ENCODE measurements at regions not wholly inside any gene's neighbourhood (a gene's known extent, or its start where the extent isn't known, plus 50 kb on each side); places are given as distances from the start of the nearest gene placed in this dataset.

GRCh38 chr9:88746743-88747398, 211.9 kb downstream of the NXNL2 start:
- H3K4me1 ChIP-seq (ENCODE audit: control insufficient read depth in 1 of 2, insufficient read depth in 2 of 2, low read depth in 1 of 2, low read length in 1 of 2) = peaks cover 39 to 49% of the 10 kb centered on the region in 2 experiments
- no peak overlapping the region for H3K4me3 ChIP-seq (ENCODE audit: low read depth in 2 of 2, low read length in 1 of 2)
- TF ChIP-seq MXI1 (IDR thresholded peaks at IDR 0.05; ENCODE audit: low read depth, low read length) (0 out of 2 replicates have a peak, but pooled peaks have one; percentile 23), RFX5 (IDR thresholded peaks at IDR 0.05; ENCODE audit: low read length) (no peak), FOXJ3 (CRISPR knock-in tag; IDR thresholded peaks at IDR 0.05) (0 out of 2 replicates have a peak, but pooled peaks have one; percentile 19), USF2 (IDR thresholded peaks at IDR 0.05; ENCODE audit: borderline replicate concordance, low read depth, low read length) (no peak)
- no peaks in the 10 kb centered on the region for H3K9me2 ChIP-seq
- ChIA-PET CTCF (interaction anchor here (0.8 to 2.0 kb wide), 4 partner anchors 8 to 245 kb away, joined by 3 to 6 read pairs (median 4); partner anchors contain the start of gene S1PR3), POLR2A (no interaction called here)
- no peaks in the 10 kb centered on the region for H3K9me3 ChIP-seq
- no peaks in the 10 kb centered on the region for H3K36me3 ChIP-seq (replicated peaks in 1 of 2; ENCODE audit: control insufficient read depth in 1 of 2, insufficient read depth in 2 of 2, low read length in 1 of 2)
- H3F3A ChIP-seq (replicated peaks; ENCODE audit: insufficient read depth) = no peaks in the 10 kb centered on the region
- H3K27me3 ChIP-seq (ENCODE audit: insufficient read depth) = no peaks in the 10 kb centered on the region
- 90% methylated on average over 8 of the region's 9 CpGs for WGBS (ENCODE audit: low lambda C conversion rate)
- H3K27ac ChIP-seq (ENCODE audit: low read depth in 2 of 2, low read length in 1 of 2) = peak overlapping the region; percentile 58 to 84; a peak in 3 of 4 replicates
- H3K9ac ChIP-seq = 0 out of 2 replicates have a peak overlapping the region, but pooled peaks have one; percentile 19
- no peaks in the 10 kb centered on the region for H3K79me2 ChIP-seq (ENCODE audit: insufficient read depth)
- H4K20me1 ChIP-seq (ENCODE audit: insufficient read depth) = no peaks in the 10 kb centered on the region
- H3K4me2 ChIP-seq = peak overlapping the region; percentile 31
- peak overlapping the region; percentile 33; the same call in 1 of the 2 replicates for H2AFZ ChIP-seq (ENCODE audit: low read depth)
- no peak for DNase-seq

GRCh38 chr9:88747768-88748167, 212.8 kb downstream of the NXNL2 start:
- H3K4me1 ChIP-seq (ENCODE audit: control insufficient read depth in 1 of 2, insufficient read depth in 2 of 2, low read depth in 1 of 2, low read length in 1 of 2) = peaks cover 34 to 48% of the 10 kb centered on the region in 2 experiments

More at GRCh38 chr9:88747768-88748167, 212.8 kb downstream of the NXNL2 start:
- Histone ChIP-seq H4K20me1 (ENCODE audit: insufficient read depth) (no peaks in the 10 kb centered on the region), H3K4me3 (ENCODE audit: low read depth in 2 of 2, low read length in 1 of 2) (no peak overlapping the region), H3K9ac (no peak overlapping the region), H3K36me3 (replicated peaks in 1 of 2; ENCODE audit: control insufficient read depth in 1 of 2, insufficient read depth in 2 of 2, low read length in 1 of 2) (no peaks in the 10 kb centered on the region), H3K4me2 (peak overlapping the region; percentile 31), H3K79me2 (ENCODE audit: insufficient read depth) (no peaks in the 10 kb centered on the region), H3K27ac (ENCODE audit: low read depth in 2 of 2, low read length in 1 of 2) (peak overlapping the region; percentile 58 to 84; a peak in 3 of 4 replicates), H2AFZ (ENCODE audit: low read depth) (no peak overlapping the region), H3K9me2 (no peaks in the 10 kb centered on the region), H3K27me3 (ENCODE audit: insufficient read depth) (no peaks in the 10 kb centered on the region), H3F3A (replicated peaks; ENCODE audit: insufficient read depth) (no peaks in the 10 kb centered on the region), H3K9me3 (no peaks in the 10 kb centered on the region)
- ChIA-PET CTCF (interaction anchor here (1.8 kb wide), 1 partner anchor 9 kb away, joined by 4 read pairs; no protein-coding TSS in a partner anchor), POLR2A (no interaction called here)
- WGBS (ENCODE audit: low lambda C conversion rate) = 41% methylated on average over 5 of the region's 5 CpGs
- TF ChIP-seq CTCF (IDR thresholded peaks at IDR 0.05) = no peak
- TF ChIP-seq NFIC (IDR thresholded peaks at IDR 0.05; ENCODE audit: borderline replicate concordance) = peak; percentile 44; the same call in 1 of the 2 replicates
- peak; percentile 84 for TF ChIP-seq FOSL2 (IDR thresholded peaks at IDR 0.05; ENCODE audit: borderline replicate concordance, low read depth)
- 0 out of 2 replicates have a peak, but pooled peaks have one; percentile 5 for TF ChIP-seq REST (IDR thresholded peaks at IDR 0.05; ENCODE audit: low read depth, low read length)
- no peak for TF ChIP-seq USF1 (IDR thresholded peaks at IDR 0.05; ENCODE audit: borderline replicate concordance, low read depth)
- peak; percentile 74 for TF ChIP-seq JUND (IDR thresholded peaks at IDR 0.05)
- peak; percentile 27 for TF ChIP-seq PBX3 (IDR thresholded peaks at IDR 0.05)
- TF ChIP-seq TCF12 (IDR thresholded peaks at IDR 0.05) = peak; percentile 78
- 0 out of 4 replicates have a peak, but pooled peaks of 1 of the 2 experiments have one; percentile 19 for TF ChIP-seq EP300 (IDR thresholded peaks at IDR 0.05; ENCODE audit: borderline replicate concordance in 1 of 2, low read depth in 1 of 2, low read length in 1 of 2)
- DNase-seq = no peak
